Muscle of back (tissue), 3 donors: ENCODE measurements at regions not wholly inside any gene's neighbourhood (a gene's known extent, or its start where the extent isn't known, plus 50 kb on each side); places are given as distances from the start of the nearest gene placed in this dataset.

Experiments used
- DNase-seq, 3 donors: peaks; one replicate each; pipeline versions ENCODE4 v3.0.0 to v3.0.0-alpha.2; 2013

DNA sequence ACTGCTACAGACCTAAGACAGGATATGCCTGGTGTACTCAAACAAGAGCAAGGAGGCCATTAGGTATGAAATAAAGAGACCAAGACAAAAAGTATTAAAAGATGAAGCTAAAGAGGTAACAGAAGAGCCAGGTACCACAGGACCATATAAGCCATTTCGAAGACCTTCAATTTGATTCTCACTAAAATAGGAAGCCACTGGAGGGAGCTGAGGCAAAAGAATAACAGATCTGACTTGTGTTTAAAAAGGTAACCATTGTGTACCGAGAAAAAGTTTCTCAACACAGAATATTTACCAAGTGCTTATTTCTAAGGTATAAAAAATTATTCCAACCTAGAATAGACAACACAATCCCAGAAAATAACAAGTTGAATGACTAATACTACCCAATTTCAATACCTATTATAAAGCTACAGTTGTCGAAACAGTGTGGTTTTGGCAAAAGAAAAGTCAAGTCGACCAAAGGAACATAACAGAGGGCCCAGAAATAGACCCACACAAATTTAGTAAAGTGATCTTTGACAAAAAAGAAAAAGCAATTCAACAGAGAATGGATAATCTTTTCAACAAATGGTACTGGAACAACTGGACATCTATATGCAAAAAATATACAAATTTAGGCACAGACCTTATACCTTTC, 125.3 kb upstream of the DST start:
- DNase-seq, result no peak

DNA sequence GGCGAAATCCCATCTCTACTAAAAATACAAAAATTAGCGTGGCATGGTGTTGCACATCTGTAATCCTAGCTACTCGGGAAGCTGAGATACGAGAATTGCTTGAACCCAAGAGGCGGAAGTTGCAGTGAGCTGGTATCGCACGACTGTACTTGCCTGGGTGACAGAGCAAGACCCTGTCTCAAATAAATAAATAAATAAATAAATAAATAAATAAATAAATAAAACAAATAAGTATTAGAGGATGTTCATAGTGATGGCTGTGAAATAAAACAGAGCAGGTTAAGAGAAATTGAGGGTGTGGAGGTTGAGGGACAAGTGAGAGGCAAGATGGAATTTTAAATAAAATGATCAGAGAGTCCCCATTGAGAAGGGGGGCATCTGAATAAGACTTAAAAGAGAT, 124.7 kb upstream of the DST start:
- DNase-seq, result no peak

DNA sequence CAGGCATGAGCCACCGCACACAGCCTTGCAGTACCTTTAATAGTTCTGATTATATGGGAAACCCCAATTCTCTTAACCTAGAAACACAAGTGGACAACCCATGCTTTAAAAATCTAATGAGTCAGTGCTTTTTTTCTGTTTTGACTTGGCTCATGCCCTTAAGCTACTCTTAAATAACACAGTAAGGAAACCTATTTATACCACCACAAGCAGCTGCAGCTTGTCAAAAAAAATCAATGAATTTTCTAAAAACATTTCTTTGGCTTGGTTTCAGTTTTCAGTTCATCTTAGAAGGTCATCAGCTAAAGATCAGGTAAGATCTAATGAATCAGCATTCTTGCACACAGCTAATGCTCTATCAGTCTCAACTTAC, 124.1 kb upstream of the DST start:
- no peak for DNase-seq

DNA sequence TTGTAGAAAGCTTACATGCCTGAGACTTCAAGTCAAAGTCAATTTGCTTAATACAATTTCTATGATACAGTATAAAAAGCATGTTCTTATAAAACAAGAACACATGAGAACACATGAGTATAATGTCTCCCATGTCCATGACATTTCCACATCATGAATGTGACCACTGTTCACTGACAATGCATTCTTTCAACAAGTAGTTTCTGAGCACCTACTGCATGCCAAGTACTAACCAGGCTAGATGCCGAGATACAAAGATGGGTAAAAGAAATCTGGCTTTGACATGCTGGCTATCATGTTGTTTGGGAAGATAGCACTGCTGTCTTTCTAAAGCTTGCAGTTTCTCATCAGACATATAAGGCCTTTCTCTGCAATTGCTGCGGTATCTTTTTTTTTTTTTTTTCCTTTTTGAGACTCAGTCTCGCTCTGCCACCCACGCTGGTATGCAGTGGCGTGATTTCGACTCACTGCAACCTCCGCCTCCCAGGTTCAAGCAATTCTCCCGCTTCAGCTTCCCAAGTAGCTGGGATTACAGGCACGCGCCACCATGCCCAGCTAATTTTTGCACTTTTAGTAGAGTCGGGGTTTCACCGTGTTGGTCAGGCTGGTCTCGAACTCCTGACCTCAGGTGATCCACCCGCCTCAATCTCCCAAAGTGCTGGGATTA, 123.6 kb upstream of the DST start:
- DNase-seq, result no peak

DNA sequence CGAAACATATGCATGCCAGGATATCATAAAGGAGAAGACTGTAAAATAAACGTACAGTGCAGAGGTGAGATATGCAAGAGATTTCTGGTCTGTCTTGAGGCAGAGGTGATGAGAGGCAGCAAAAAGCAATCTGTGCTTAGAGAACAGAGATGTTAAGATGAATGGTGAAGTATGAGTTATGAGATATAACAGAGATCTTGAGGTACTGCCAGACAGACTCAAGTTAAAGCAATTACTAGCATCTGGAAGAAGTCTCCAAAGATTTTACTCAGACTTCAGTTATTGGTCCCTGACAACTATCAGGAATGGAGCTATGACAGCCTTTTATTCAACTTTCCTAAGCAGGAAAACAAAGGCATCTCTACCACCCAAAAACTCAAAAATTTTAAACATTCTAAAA, 122.8 kb upstream of the DST start:
- no peak for DNase-seq

DNA sequence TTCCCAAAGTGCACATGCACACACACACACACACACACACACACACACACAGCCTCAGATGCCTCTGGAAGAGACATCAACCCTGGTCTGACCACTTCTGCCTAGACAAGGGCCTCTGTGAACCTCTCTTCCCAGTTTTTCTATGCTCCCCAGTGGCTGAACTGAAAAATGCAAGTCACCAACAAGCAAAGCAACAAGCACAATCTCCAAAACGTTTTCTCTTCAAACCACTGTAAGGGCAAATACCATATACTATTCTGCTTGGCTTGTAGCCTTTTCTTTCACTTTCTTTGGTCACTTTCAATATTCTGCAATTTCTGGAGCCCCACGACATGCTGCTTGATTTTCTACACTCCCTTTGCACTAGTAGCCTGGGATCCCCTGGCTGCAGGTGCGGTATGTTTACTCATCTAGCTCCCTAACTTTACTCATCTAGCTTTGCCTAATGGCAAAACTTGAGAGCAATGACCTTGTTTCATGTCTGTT, 121.4 kb upstream of the DST start:
- no peak for DNase-seq

DNA sequence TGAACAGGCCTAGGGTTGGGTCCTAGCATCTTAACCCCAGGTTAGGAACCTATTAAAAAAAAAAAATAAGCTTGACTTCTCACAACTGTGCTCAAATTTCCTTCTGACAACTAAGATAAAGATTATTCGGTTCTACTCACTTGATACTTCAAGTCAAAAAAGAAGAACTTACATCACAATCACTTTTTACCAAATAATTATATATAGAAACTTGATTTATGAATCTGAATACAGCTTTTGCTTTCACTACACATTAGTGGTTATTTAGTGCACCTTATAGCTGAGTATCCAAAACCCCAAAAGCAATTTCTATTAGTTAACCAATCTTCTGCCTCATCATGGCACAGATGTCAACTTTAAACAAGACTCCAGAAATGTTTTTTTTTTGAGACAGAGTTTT, 119.0 kb upstream of the DST start:
- no peak for DNase-seq

DNA sequence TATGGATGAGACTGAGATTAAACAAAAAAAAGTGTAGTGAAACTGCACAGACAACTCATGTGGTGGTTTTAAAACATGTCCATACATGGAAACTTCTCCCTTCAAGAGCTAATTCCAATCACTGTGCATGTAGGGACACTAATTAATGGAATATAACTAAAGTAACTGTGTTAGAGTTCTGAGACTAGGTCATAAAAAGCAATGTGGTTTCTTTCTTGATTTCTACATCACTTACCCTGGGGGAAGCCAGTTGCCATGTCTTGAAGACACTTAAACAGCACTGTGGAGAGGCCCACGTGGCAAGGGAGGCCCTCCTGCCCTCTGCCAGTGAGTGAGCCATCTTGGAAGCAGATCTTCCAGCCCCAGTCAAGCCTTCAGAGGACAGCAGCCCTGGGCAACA, 118.2 kb upstream of the DST start:
- no peak for DNase-seq

DNA sequence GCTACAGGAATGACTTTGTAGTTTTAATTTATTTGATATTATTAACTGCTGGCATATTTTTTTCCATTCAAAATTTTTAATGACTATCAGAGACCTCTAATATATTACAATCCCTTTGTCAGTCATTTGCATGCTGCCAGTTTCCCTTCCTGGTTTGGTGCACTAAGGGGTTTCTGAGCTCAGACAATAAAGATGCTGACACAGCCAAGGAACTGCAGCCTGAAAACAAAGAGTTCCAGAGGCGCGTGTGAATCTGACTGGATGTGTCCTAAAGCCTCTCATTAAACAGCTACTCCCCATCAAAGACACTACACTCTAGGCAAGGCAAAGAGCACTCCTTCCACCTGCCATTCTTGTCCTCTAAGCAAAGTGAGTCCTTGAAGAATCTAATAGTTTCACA, 116.8 kb upstream of the DST start:
- no peak for DNase-seq

DNA sequence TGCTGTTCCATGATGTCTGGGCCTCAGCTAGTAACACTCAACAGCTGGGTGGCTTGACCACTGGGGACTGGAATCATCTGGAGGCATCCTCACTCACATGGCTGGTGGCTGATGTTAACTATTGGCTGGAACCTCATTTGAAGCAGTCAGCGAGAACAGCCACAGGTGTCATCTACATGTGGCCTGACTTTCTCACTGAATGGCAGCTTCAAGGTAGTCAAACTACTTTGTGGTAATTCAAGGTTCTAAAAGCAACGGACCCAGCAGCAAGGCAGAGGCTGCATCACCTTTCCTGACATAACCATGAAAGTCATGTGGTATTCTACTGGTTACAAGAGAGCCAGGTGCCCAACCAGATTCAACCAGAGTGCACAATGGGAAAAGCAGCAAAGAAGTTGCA, 115.9 kb upstream of the DST start:
- DNase-seq, result no peak

DNA sequence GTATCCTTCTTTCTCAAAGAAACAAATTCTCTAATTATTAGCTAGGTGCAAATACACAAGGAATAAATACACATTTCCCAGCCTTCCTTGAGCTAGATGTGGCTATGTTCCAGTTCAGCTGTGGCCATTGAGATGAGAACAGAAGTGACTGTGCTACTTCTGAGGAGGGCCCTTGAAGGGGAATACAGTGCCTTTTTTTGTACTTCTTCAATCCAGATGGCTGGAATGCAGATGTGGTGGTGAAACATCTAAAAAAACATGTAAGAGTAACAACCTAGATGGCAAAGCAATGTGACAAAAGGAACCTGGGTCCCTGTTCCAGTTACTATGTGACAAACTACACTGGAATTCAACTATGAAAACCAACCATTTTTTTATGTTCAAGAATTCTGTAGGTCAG, 115.4 kb upstream of the DST start:
- DNase-seq, result no peak

DNA sequence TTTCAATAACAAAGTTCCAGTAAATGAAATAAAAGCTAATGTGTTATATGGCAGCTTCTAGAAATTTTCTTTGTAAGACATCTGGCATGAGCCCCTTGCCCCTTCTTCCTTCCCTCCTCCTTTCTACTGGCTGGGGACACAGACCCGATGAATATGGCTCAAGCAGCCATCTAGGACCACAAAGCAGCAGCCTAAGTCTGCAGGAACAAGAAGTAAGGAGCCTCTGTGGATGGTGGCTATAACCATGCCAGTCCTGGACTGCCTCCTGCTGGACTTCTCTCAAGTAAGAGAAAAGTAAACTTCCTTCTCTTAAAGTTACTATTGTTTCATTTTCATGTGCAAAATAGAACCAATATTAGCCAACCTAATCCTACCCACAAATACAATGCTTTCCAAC, 114.9 kb upstream of the DST start:
- no peak for DNase-seq

DNA sequence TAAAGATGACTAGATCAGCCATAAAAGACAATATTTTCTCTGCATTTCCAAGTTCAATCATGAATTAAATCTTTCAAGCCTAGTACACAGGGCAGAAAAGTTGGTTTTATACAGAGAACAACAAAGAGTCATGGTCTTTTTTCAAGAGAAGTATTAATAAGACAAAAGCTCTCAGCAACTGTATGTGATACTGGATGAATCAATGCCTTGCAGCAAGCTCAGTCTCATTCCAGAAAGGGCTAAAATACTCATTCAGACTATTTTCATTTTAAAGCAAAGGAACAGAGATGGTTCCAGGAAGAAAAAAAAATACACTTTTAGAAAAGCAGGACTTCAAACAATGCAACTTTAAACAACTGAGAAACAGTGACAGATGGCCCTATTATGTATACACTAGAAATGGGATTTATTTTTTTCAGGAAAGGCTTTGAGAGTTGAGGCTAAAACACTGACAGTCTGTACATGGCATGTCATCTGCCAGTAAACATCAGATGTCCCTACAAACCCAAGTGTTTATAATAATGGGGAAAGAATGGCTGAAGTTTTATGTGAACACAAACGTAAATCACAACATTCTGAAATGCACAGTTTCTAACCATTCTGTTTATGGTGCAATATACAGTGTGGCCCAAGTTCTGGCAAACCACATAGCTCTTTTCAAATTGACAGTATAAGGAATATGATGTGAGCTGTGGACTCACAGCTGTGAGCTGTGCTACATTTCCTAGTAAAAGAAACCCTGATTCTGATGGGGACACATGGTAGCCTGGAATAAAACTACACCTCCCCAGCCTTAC, 114.3 kb upstream of the DST start:
- no peak for DNase-seq

DNA sequence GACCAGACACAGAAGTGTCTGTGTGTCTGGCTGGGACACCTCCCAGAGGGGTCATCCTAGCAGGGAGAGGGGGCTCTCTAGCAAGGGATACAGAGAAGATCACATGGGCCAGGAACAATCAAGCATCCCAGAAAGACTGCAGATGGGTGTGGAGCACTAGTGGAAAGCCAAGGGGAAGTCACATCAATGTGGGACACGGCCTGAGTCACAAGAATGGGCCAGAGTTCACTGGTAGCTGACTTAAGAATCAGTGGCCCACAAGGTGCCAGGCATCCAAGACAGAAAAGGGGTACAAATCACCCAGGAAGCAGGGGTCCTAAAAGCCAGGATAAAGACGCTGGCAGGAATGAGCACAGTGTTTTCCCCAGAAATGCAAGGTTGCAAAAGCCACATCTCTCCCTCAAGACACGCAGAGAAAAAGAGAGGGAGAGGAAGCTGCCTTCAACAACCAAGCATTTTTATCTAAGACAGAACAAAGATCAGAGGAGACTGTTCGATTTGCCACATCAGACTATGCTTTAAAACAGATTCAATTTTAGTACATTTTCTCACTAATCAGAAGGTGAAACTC, 113.6 kb upstream of the DST start:
- DNase-seq, result no peak

DNA sequence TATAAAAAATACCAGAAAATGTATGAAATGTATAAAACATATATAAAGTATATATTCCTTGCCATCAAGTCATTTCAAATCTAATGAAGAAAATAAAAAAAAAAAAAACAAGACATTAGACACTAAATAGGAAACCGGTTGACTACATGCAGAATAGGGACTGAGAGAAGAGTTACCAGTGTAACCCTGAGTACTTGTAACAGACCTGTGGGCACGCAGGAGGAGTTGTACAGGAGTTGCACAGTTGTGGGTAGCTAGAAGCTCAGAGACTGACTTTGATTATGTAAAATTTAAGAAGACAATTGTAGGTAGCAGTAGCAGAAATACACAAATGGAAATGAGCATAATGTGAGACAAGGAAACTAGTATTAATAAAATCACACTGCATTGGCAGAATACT, 112.4 kb upstream of the DST start:
- DNase-seq, result no peak

DNA sequence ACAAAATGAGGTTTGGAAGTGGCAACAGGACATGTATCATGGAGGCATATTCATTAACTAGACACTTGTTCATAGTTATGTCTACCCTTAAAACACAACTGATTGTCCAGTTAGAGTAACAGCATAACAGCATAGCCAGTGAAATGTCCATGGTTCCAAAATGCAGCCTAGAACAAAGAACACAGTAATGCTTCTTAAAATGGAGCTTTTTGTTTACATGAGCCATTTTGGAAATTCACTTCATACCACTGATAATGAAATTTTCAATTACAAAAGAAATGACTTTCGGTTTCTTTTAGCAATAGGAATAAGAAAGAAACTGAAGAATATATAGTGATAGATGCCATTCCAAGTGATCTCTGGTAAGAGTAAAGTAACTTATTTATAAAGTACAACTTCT, 111.1 kb upstream of the DST start:
- no peak for DNase-seq

DNA sequence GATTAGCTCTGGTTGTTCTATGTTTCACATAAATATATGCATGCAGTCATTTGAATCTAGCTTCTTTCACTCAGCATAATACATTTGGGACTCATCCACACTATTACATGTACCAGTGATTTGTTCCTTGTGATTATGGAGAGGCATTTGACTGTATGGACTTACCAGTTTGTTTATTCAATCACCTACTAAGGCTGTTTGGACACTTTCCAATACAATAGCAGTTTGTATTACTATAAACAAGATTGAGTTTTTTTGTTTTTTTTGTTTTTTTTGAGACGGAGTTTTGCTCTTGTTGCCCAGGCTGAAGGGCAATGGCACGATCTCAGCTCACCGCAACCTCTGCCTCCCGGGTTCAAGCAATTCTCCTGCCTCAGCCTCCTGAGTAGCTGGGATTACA, 109.8 kb upstream of the DST start:
- DNase-seq, result no peak

DNA sequence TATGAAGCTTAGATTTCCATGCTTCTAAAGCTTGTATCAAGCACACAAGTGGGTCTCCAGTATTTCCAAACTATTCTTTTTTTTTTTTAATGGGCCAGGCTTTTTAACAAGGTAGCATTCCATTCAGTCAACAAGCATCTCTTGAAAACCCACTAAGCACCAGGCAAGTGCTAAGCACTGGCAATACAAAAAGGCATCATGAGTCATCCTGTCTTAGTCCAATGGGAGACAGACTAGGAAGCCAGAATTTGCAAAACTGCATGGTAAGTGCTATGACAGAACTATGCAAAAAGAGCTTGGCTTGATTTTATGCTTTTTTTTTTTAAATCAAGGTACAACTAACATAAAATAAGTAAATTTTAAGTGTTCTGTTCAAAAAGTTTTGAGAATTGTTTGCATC, 109.3 kb upstream of the DST start:
- no peak for DNase-seq

DNA sequence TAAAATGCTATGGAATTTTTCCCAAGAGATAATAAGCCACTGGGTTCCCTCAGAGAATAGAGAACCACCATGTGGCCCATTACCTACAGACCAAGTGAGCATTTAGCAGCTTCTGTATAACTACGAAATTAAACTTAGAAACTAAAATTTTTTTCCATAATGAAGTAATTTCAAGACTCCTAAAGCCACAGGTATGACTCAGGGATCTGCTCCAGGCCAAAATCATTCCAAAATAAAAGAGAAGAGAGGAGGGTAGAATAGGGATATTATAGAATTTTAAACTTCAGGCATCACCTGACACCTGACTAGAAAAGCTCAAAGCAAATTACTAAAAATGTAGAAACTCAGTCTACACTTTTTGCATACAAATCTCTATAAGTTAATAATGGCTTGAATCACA, 108.9 kb upstream of the DST start:
- no peak for DNase-seq

DNA sequence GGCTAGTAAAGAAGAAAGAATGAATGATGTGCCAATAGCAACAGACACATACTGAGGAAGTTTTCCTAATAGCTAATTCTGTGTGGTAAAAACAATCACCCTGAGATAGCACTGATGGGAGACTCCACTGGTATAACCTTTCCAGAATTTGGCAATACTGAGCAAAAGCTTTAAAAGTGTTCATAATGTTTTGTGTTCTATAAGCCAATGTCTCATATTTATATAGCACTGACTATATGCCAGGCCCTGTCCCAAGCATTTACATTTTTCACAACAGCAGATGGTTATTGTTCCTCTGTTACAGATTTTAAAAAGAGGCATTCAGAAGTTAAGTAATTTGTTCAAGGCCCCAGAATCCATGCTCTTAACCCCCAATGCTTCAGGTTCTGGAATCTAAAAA, 108.0 kb upstream of the DST start:
- DNase-seq, result no peak

DNA sequence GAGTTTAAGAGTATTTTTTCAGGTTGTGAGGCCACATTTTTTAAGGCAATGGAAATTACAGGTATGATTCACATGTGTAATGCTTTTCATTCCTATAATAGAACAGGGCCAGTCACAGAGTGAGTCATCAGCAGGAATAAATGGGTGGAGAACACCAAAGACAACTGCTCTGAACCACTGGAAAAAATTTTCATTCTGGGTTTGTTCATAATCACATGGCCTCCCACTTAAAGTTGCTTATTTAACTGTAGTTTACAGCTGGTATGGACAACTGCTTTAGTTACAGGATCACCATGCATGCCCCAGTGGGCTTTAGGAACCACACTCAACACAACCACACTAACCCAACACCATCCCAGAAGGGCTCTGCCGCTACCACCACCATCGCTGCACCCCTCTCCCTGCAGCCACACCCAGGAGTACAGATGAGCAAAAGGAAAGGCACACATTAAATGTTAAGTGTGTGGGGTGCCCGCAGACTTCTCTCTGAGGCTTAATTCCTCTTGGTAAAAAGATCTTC, 107.0 kb upstream of the DST start:
- DNase-seq, result peak in 1 of 3 donors; percentile 61

DNA sequence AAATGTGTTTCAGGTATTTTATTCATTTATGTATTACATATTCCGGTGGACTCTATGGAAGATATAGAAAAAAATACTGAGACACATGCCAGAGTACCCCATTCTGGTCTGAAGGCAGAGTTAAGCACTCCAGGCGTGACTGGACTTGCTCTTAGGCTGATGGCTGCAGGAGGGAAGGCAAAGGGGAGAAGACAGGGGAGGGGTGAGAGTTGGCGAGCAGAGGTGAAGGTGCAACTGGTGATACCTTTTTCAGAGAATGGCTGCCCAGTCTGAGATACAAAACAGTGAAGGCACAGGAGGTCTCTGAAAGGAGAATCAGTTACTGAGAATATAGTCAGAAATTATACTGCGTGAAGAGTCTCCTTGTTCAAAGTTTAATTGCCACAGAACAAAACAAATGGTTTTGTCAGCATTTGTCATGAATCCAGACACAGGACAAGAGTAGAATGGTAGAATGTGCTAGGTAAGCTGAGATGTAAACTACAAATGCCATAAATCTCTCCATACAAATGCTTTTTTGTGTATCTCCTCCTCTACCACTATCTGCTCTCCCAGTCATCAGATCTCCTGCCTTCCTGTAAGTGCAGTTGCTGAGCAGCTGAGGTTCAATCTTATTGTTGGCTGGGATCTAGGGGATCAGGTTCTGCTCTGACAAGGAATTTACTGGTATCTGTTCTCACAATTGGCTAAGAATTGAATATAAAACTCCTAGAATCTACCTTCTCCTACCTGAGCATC, 104.2 kb upstream of the DST start:
- no peak for DNase-seq
